Neutrophil (primary cell): ENCODE measurements at regions not wholly inside any gene's neighbourhood (a gene's known extent, or its start where the extent isn't known, plus 50 kb on each side); places are given as distances from the start of the nearest gene placed in this dataset.

ENCODE experiments used
- H3K27ac ChIP-seq: fragments of 200-600 bp; sonication (generic); 2 replicates; pipeline ENCODE4 v1.5.1; 2016; ENCODE audit warnings: mild to moderate bottlenecking, moderate library complexity
- H3K27me3 ChIP-seq: fragments of 200-600 bp; sonication (generic); 2 replicates; pipeline ENCODE4 v1.6.0; 2016; ENCODE audit warnings: mild to moderate bottlenecking
- H3K36me3 ChIP-seq: fragments of 200-600 bp; sonication (generic); 2 replicates; pipeline ENCODE4 v1.5.1; 2017
- H3K4me1 ChIP-seq, 2 experiments: fragments of 200-600 bp in 1 of 2; sonication (generic) in 1 of 2; 1 replicate in 1 of 2; 2 replicates in 1 of 2; pipeline versions ENCODE4 v1.5.1 to v1.6.1; 2013 to 2016; ENCODE audit warnings: low read depth in 1 of 2, low read length in 1 of 2, mild to moderate bottlenecking in 1 of 2, moderate library complexity in 1 of 2; ENCODE audit not compliant: control insufficient read depth in 1 of 2, insufficient read depth in 1 of 2
- H3K4me3 ChIP-seq, 2 experiments: fragments of 200-600 bp in 1 of 2; sonication (generic) in 1 of 2; 1 replicate in 1 of 2; 2 replicates in 1 of 2; pipeline ENCODE4 v1.5.1; 2013 to 2016; ENCODE audit warnings: low read depth in 1 of 2, low read length in 1 of 2, mild to moderate bottlenecking in 1 of 2, moderate library complexity in 1 of 2
- H3K9me3 ChIP-seq: fragments of 200-600 bp; sonication (generic); 2 replicates; pipeline ENCODE4 v1.5.1; 2016
- TF ChIP-seq, protein P1 (sequence below): fragments of 200-600 bp; sonication (generic); IDR thresholded peaks from 2 replicates; pipeline ENCODE4 v1.5.1; 2016; ENCODE audit warnings: antibody characterized with exemption

DNA sequence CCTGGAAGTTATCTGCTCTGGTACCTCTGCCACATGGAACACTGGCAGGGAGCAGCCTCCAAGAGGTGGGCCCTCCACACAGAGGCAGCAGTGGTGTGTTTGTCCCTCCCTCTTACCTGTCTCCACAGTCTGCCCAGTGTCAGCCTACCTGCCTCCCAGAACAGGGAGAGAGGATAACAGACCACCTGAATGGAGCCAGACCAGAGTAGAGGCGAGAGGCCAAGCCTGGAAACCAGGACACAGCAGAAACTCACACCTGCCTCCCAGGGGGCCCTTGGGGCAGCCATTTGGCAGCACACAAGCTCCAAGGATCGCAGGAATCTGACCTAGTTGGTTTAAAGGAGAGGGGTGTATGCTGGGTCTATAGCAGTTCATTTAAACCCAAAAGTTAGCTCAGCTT lies 100.2 kb upstream of the ZNF366 start:
- H3K27ac ChIP-seq = no peak overlapping the region
- H3K4me1 ChIP-seq = no peaks in the 10 kb centered on the region
- peaks cover 14% of the 10 kb centered on the region for H3K27me3 ChIP-seq
- no peaks in the 10 kb centered on the region for H3K9me3 ChIP-seq
- no peaks in the 10 kb centered on the region for H3K36me3 ChIP-seq
- TF ChIP-seq, protein P1, sequence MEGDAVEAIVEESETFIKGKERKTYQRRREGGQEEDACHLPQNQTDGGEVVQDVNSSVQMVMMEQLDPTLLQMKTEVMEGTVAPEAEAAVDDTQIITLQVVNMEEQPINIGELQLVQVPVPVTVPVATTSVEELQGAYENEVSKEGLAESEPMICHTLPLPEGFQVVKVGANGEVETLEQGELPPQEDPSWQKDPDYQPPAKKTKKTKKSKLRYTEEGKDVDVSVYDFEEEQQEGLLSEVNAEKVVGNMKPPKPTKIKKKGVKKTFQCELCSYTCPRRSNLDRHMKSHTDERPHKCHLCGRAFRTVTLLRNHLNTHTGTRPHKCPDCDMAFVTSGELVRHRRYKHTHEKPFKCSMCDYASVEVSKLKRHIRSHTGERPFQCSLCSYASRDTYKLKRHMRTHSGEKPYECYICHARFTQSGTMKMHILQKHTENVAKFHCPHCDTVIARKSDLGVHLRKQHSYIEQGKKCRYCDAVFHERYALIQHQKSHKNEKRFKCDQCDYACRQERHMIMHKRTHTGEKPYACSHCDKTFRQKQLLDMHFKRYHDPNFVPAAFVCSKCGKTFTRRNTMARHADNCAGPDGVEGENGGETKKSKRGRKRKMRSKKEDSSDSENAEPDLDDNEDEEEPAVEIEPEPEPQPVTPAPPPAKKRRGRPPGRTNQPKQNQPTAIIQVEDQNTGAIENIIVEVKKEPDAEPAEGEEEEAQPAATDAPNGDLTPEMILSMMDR = no peak
- H3K4me3 ChIP-seq = no peak overlapping the region

DNA sequence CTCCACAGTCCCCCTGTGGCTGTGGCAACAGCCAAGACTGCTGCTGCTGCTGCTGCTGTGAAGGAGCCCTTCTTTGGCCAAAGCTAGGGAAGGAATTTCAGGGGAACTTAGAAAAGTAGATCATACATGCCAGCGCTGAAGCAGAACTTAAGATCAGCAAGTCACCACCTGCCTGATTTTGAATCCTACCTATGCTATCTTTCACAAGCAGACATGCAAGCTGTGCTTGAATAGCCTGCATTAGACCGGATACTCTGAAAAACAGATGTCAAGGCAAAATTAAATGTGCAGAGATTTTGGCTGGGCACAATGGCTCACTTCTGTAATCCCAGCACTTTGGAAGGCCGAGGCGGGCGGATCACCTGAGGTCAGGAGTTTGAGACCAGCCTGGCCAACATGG lies 99.3 kb upstream of the ZNF366 start:
- Histone ChIP-seq H3K9me3 (no peaks in the 10 kb centered on the region), H3K4me3 (no peak overlapping the region), H3K4me1 (no peaks in the 10 kb centered on the region), H3K27me3 (peaks cover 14% of the 10 kb centered on the region), H3K27ac (no peak overlapping the region), H3K36me3 (no peaks in the 10 kb centered on the region)
- TF ChIP-seq, protein P1 = no peak

DNA sequence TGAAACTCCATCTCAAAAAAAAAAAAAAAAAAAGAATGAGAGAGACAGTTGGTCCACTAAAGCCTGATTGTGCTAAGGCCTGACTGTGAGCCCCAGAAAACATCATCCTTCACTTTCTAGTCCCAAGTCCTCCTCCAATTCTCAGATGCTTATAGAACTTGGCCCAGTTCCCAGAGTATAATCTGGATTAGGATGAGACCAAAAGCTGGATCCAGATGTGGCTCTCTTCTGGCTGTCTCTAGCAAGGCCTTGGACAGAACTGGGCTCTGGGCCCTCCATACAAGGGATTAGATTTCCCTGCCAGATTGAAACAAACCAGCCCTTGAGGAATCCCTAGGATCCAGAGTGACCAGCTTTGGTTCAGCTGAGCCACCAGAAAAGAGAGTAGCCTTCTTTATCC lies 98.4 kb upstream of the ZNF366 start:
- H3K9me3 ChIP-seq = no peaks in the 10 kb centered on the region
- TF ChIP-seq, protein P1 = no peak
- H3K4me3 ChIP-seq = no peak overlapping the region
- H3K4me1 ChIP-seq = no peaks in the 10 kb centered on the region
- no peaks in the 10 kb centered on the region for H3K36me3 ChIP-seq
- peaks cover 9% of the 10 kb centered on the region for H3K27me3 ChIP-seq
- no peak overlapping the region for H3K27ac ChIP-seq

DNA sequence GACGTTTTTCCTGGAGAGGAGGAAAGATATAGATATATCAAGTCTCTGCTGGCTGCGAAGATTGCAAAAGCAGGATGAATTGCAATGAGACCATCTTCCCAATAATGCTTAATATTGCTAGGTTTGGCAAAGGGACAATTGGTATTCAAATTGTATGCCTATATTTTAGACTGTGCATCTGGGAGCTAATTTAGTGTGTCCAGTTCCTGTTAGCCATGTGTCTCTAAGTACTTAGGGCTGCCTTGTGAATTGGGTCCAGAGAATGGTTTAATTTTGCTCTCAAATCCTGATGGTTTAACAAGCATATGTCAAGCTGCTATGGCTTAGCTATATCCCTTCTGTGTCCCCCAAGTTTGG lies 97.6 kb upstream of the ZNF366 start:
- H3K36me3 ChIP-seq = no peaks in the 10 kb centered on the region
- no peaks in the 10 kb centered on the region for H3K4me1 ChIP-seq
- no peaks in the 10 kb centered on the region for H3K9me3 ChIP-seq
- no peak overlapping the region for H3K4me3 ChIP-seq
- TF ChIP-seq, protein P1 = no peak
- peaks cover under 1% of the 10 kb centered on the region for H3K27me3 ChIP-seq
- no peak overlapping the region for H3K27ac ChIP-seq

DNA sequence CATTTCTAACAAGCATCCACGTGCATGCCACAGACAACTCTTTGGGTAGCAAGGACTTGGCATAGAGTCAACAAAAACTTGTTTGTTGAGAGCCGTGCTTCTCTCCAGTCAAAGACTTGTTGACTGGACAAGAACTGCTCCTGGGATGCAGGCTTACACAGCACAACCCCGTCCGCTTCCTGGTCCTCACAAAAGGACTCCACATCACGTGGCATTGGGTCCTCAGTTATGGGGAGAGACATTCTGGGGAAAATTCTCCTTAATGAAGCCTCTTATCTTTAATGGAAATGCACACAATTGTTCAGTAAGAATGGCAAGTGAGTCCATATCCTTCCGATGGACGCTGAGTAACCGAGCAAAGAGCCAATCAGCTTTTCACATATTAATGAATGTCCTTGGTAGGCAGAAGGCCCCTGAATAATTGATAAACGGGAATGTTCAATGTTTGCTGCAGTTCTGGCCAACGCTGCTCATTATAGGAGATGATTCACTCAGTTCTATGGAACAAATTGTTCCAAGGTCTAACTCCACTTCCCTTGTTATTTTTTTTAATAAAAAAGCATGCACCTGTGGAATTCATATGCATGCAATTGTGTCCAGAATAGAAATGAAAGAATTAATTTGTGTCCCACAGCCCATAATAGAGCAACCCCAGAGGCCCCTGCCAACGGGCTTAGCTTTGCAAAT lies 97.0 kb upstream of the ZNF366 start:
- H3K4me1 ChIP-seq = no peaks in the 10 kb centered on the region
- no peak overlapping the region for H3K4me3 ChIP-seq
- H3K9me3 ChIP-seq = no peaks in the 10 kb centered on the region
- no peaks in the 10 kb centered on the region for H3K36me3 ChIP-seq
- TF ChIP-seq, protein P1 = no peak
- no peak overlapping the region for H3K27ac ChIP-seq
- no peaks in the 10 kb centered on the region for H3K27me3 ChIP-seq
